Body of pancreas (tissue), 4 donors: ENCODE measurements at regions not wholly inside any gene's neighbourhood (a gene's known extent, or its start where the extent isn't known, plus 50 kb on each side); places are given as distances from the start of the nearest gene placed in this dataset.

ENCODE experiments used
- ATAC-seq: fragments of 150-250 bp; one replicate; pipeline ENCODE4 v1.9.1; 2016
- DNase-seq, 4 donors: peaks; one replicate each; pipeline ENCODE4 v3.0.0-alpha.2; 2019
- H3K27ac ChIP-seq, 4 donors: fragments of 200-600 bp; sonication (generic); 1 replicate in 3 of 4; 2 replicates in 1 of 4; pipeline versions ENCODE4 v1.5.1 to v1.6.1; 2016 to 2019; ENCODE audit warnings: mild to moderate bottlenecking in 1 of 4, mixed read lengths in 1 of 4, moderate library complexity in 1 of 4
- H3K27me3 ChIP-seq, 2 donors: fragments of 200-600 bp; sonication (generic); one replicate each; pipeline ENCODE4 v1.6.0; 2016; ENCODE audit warnings: mild to moderate bottlenecking in 1 of 2
- H3K36me3 ChIP-seq, 2 donors: fragments of 200-600 bp; sonication (generic); replicated peaks in 1 of 2; 2 replicates each; pipeline ENCODE4 v1.5.1; 2016; ENCODE audit warnings: low read depth in 2 of 2; ENCODE audit not compliant: insufficient read depth in 1 of 2
- H3K4me1 ChIP-seq: fragments of 200-600 bp; sonication (generic); one replicate; pipeline ENCODE4 v1.6.0; 2016
- H3K4me3 ChIP-seq, 2 donors: fragments of 200-600 bp; sonication (generic); 1 replicate in 1 of 2; 2 replicates in 1 of 2; pipeline ENCODE4 v1.5.1; 2016 to 2019
- H3K9me3 ChIP-seq, 3 donors: fragments of 200-600 bp; sonication (generic); 1 replicate in 2 of 3; 2 replicates in 1 of 3; pipeline ENCODE4 v1.5.1; 2016
- CTCF ChIP-seq, 7 experiments: fragments of 450-650 bp in 4 of 7; fragments of 200-600 bp in 3 of 7; sonication (generic) in 3 of 7; IDR thresholded peaks; one replicate each; pipeline ENCODE4 v1.5.1; 2016 to 2019; ENCODE audit warnings: antibody characterized with exemption in 7 of 7
- POLR2A ChIP-seq, 3 donors: fragments of 450-650 bp; IDR thresholded peaks; one replicate each; pipeline ENCODE4 v1.6.1; 2016; ENCODE audit warnings: antibody characterized with exemption in 3 of 3, mild to moderate bottlenecking in 2 of 3
- WGBS, 2 donors: methylation state at CpG; one replicate each; pipeline ENCODE4 v1.1.5; 2017; 5-methylcytosine and 5-hydroxymethylcytosine counted together
- intact Hi-C: fragments of 100-400 bp; cut with DNase I; formaldehyde crosslinking; loops from one replicate; pipeline ENCODE4 v1.15.1; 2023

DNA sequence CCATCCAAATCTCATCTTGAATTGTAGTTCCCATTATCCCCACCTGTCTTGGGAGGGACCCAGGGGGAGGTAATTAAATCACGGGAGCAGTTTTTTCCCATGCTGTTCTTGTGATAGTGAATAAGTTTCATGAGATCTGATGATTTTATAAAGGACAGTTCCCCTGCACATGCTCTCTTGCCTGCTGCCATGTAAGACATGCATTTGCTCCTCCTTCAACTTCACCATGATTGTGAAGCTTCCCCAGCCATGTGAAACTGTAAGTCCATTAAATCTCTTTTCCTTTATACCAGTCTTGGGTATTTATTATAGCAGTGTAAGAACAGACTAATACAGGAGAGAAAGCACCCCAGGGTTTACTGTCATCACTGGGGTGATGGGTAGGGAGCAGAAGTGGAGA lies 220.4 kb upstream of the NUDT4 start:
- Histone ChIP-seq H3K36me3 (no peaks in the 10 kb centered on the region), H3K27ac (no peak overlapping the region), H3K9me3 (peaks cover 0 to 6% (median 0%) of the 10 kb centered on the region in 3 donors), H3K27me3 (no peaks in the 10 kb centered on the region), H3K4me3 (no peak overlapping the region), H3K4me1 (peaks cover 9% of the 10 kb centered on the region)
- no peak for DNase-seq
- WGBS, 2 donors: 65 to 73% methylated on average over 1 of the region's 1 CpG
- TF ChIP-seq CTCF (IDR thresholded peaks at IDR 0.05) (no peak), POLR2A (IDR thresholded peaks at IDR 0.05) (no peak)
- no peak for ATAC-seq
- intact Hi-C loops: no loop called here

GRCh38 chr12:93158065-93158843 lies 219.5 kb upstream of the NUDT4 start:
- Histone ChIP-seq H3K27ac (no peak overlapping the region), H3K9me3 (peaks cover 0 to 6% (median 0%) of the 10 kb centered on the region in 3 donors), H3K27me3 (no peaks in the 10 kb centered on the region), H3K4me1 (peaks cover 9% of the 10 kb centered on the region), H3K36me3 (no peaks in the 10 kb centered on the region), H3K4me3 (no peak overlapping the region)
- DNase-seq: no peak
- WGBS, 2 donors: 94% methylated on average over 4 of the region's 4 CpGs
- no peak for ATAC-seq
- no peak for TF ChIP-seq POLR2A (IDR thresholded peaks at IDR 0.05)
- no peak for TF ChIP-seq CTCF (IDR thresholded peaks at IDR 0.05)
- intact Hi-C loops: no loop called here

DNA sequence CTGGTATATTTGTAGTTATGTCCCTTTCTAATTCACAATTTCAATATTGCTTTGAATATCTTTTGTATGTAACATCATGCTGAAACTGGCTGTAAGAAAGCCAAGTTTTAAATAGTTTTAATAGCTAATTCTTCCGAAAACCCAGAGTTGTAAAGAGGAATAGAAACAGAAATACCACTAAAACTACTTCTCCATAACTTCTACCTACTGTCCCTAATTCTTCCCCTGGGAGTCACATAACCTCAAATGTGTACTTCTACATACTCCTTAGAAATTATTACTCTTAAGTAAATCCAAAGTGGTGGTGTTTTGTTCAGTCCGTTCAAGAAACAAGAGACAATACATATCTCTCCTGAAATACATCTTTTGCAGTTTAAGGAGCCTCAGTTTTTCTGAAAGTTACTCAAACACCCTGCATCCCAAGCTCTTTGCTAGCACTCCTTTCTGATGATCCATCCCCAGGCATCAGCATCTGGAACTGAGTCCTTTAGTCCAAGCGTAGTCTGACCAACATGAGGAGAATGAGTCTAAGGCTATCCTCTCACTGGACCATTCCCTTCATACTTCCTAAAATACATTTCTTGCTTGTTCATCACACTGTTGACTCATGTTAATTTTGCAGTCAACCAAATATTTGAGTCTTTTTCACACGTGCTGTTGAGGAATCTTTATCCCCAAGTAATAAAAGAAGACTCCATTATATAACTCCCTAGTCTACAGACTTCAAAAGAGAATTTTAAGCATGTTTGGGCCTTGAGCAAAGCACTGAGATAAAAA lies 214.3 kb upstream of the NUDT4 start:
- WGBS, 2 donors: 65 to 72% methylated on average over 4 of the region's 4 CpGs
- peaks cover 0 to 3% (median 0%) of the 10 kb centered on the region in 3 donors for H3K9me3 ChIP-seq
- no peaks in the 10 kb centered on the region for H3K27me3 ChIP-seq
- intact Hi-C loops: no loop called here
- H3K4me1 ChIP-seq: peaks cover 5% of the 10 kb centered on the region
- DNase-seq (no peak), ATAC-seq (no peak)
- TF ChIP-seq POLR2A (IDR thresholded peaks at IDR 0.05) (no peak), CTCF (IDR thresholded peaks at IDR 0.05) (no peak)
- no peak overlapping the region for H3K27ac ChIP-seq
- H3K36me3 ChIP-seq: no peaks in the 10 kb centered on the region
- no peak overlapping the region for H3K4me3 ChIP-seq

GRCh38 chr12:93164103-93164880 lies 213.4 kb upstream of the NUDT4 start:
- Histone ChIP-seq H3K4me3 (no peak overlapping the region), H3K4me1 (peaks cover 5% of the 10 kb centered on the region), H3K9me3 (no peaks in the 10 kb centered on the region), H3K27ac (no peak overlapping the region), H3K27me3 (no peaks in the 10 kb centered on the region), H3K36me3 (no peaks in the 10 kb centered on the region)
- TF ChIP-seq CTCF (IDR thresholded peaks at IDR 0.05): no peak
- intact Hi-C loops: no loop called here
- DNase-seq (no peak), ATAC-seq (no peak)
- WGBS, 2 donors: 46 to 53% methylated on average over 5 of the region's 5 CpGs
